NCI-H460 (cell line): ENCODE measurements at regions not wholly inside any gene's neighbourhood (a gene's known extent, or its start where the extent isn't known, plus 50 kb on each side); places are given as distances from the start of the nearest gene placed in this dataset.

Experiments used
- DNase-seq: peaks from one replicate; pipeline ENCODE4 v3.0.0-alpha.2; 2016; ENCODE audit warnings: low read depth; ENCODE audit errors: extremely low read depth
- small RNA-seq, 2 experiments: library from RNA; depleted of rRNA; stranded (forward); fragments of <200 nt; gene quantifications; one replicate each; pipeline ENCODE3, GENCODE V24; 2014

GRCh38 chr1:38113159-38113666 lies 66.6 kb upstream of the POU3F1 start:
- DNase-seq, result no peak

GRCh38 chr1:38111589-38111988 lies 65.0 kb upstream of the POU3F1 start:
- DNase-seq, result no peak

GRCh38 chr1:38105267-38105666 lies 58.7 kb upstream of the POU3F1 start:
- DNase-seq, result no peak

GRCh38 chr1:38102636-38103035 lies 56.0 kb upstream of the POU3F1 start:
- DNase-seq, result no peak

GRCh38 chr1:38101037-38101785 lies 54.6 kb upstream of the POU3F1 start:
- no peak for DNase-seq

GRCh38 chr1:38098101-38098847 lies 51.7 kb upstream of the POU3F1 start:
- DNase-seq, result no peak

GRCh38 chr1:38097284-38097898 lies 50.8 kb upstream of the POU3F1 start:
- DNase-seq, result no peak

Small RNA genes in the stretch of these regions (small RNA-seq; reads per million reads assigned to genes)
- 0 reads per million in 2 experiments for gene RNU6-753P
